Suppressor macrophage treated with lipopolysaccharide for 4 hours (primary cell): ENCODE measurements at regions not wholly inside any gene's neighbourhood (a gene's known extent, or its start where the extent isn't known, plus 50 kb on each side); places are given as distances from the start of the nearest gene placed in this dataset.

Source experiments
- DNase-seq: peaks from one replicate; pipeline ENCODE4 v3.0.0-alpha.2; 2020

GRCh38 chr10:55098452-55098851, 297.4 kb upstream of the PCDH15 start:
- DNase-seq = no peak

GRCh38 chr10:55091691-55092328, 290.8 kb upstream of the PCDH15 start:
- peak; percentile 35 for DNase-seq

GRCh38 chr10:55078121-55078520, 277.1 kb upstream of the PCDH15 start:
- DNase-seq = no peak

- no peak for DNase-seq
These were observed 264.2 kb upstream of the PCDH15 start for GRCh38 chr10:55065185-55065584.

GRCh38 chr10:55063811-55064210, 262.8 kb upstream of the PCDH15 start:
- DNase-seq = no peak

GRCh38 chr10:55062349-55062748, 261.3 kb upstream of the PCDH15 start:
- no peak for DNase-seq

GRCh38 chr10:55058800-55059199, 257.8 kb upstream of the PCDH15 start:
- no peak for DNase-seq

GRCh38 chr10:55051515-55051914, 250.5 kb upstream of the PCDH15 start:
- DNase-seq = no peak

GRCh38 chr10:55048830-55049498, 247.9 kb upstream of the PCDH15 start:
- no peak for DNase-seq

GRCh38 chr10:55043540-55043939, 242.5 kb upstream of the PCDH15 start:
- DNase-seq = no peak

GRCh38 chr10:55033061-55033460, 232.0 kb upstream of the PCDH15 start:
- DNase-seq = no peak

GRCh38 chr10:55024713-55025112, 223.7 kb upstream of the PCDH15 start:
- DNase-seq = peak; percentile 9

- no peak for DNase-seq
These were observed 218.4 kb upstream of the PCDH15 start for GRCh38 chr10:55019439-55019838.

GRCh38 chr10:55013318-55013717, 212.3 kb upstream of the PCDH15 start:
- DNase-seq = no peak

- DNase-seq = no peak
These were observed 201.4 kb upstream of the PCDH15 start for GRCh38 chr10:55002420-55002819.

- no peak for DNase-seq
These were observed 200.4 kb upstream of the PCDH15 start for GRCh38 chr10:55001422-55001821.

GRCh38 chr10:54993148-54993547, 192.1 kb upstream of the PCDH15 start:
- no peak for DNase-seq

- peak; percentile 31 for DNase-seq
These were observed 184.7 kb upstream of the PCDH15 start for GRCh38 chr10:54985732-54986131.

GRCh38 chr10:54983255-54983654, 182.2 kb upstream of the PCDH15 start:
- DNase-seq = no peak

- no peak for DNase-seq
These were observed 161.3 kb upstream of the PCDH15 start for GRCh38 chr10:54962134-54962900.

- DNase-seq = no peak
These were observed 160.0 kb upstream of the PCDH15 start for GRCh38 chr10:54961040-54961439.

GRCh38 chr10:54958844-54959243, 157.8 kb upstream of the PCDH15 start:
- DNase-seq = no peak

- no peak for DNase-seq
These were observed 146.6 kb upstream of the PCDH15 start for GRCh38 chr10:54947605-54948004.

- no peak for DNase-seq
These were observed 139.4 kb upstream of the PCDH15 start for GRCh38 chr10:54940418-54940817.
